GM19324 (cell line): ENCODE measurements at regions not wholly inside any gene's neighbourhood (a gene's known extent, or its start where the extent isn't known, plus 50 kb on each side); places are given as distances from the start of the nearest gene placed in this dataset.
"Not testable (repeated sequence)": the region's sequence is repeated elsewhere in the genome, so short reads cannot be mapped to it uniquely, and the experiment has no call there.

ENCODE experiments used
- ATAC-seq: cut with Tn5 transposase; IDR thresholded peaks from one replicate; pipeline ENCODE4 v1.9.1; 2021; ENCODE audit warnings: mild to moderate bottlenecking, moderate library complexity; ENCODE audit not compliant: unreplicated experiment, low FRiP score

- no peak for ATAC-seq
These were observed 2302.5 kb downstream of the ARAP2 start for GRCh38 chr4:33941854-33942253.

- ATAC-seq: no peak
These were observed 2295.4 kb downstream of the ARAP2 start for GRCh38 chr4:33948921-33949320.

- not testable (repeated sequence) for ATAC-seq
These were observed 2290.5 kb downstream of the ARAP2 start for GRCh38 chr4:33953848-33954247.

GRCh38 chr4:33954759-33955158 lies 2289.6 kb downstream of the ARAP2 start:
- ATAC-seq: no peak

- ATAC-seq: no peak
These were observed 2284.8 kb downstream of the ARAP2 start for GRCh38 chr4:33959519-33959918.

- ATAC-seq: no peak
These were observed 2282.6 kb downstream of the ARAP2 start for GRCh38 chr4:33961761-33962160.

GRCh38 chr4:33966808-33967207 lies 2277.5 kb downstream of the ARAP2 start:
- no peak for ATAC-seq

- no peak for ATAC-seq
These were observed 2270.0 kb downstream of the ARAP2 start for GRCh38 chr4:33974270-33974669.

GRCh38 chr4:33975995-33976394 lies 2268.3 kb downstream of the ARAP2 start:
- ATAC-seq: no peak

GRCh38 chr4:33979781-33980180 lies 2264.5 kb downstream of the ARAP2 start:
- not testable (repeated sequence) for ATAC-seq

- ATAC-seq: no peak
These were observed 2264.0 kb downstream of the ARAP2 start for GRCh38 chr4:33980361-33980760.

GRCh38 chr4:33989820-33990443 lies 2254.4 kb downstream of the ARAP2 start:
- no peak for ATAC-seq

- ATAC-seq: no peak
These were observed 2248.1 kb downstream of the ARAP2 start for GRCh38 chr4:33996075-33996718.

GRCh38 chr4:33998291-33998690 lies 2246.0 kb downstream of the ARAP2 start:
- no peak for ATAC-seq

GRCh38 chr4:34000356-34000755 lies 2244.0 kb downstream of the ARAP2 start:
- ATAC-seq: no peak

- ATAC-seq: not testable (repeated sequence)
These were observed 2237.8 kb downstream of the ARAP2 start for GRCh38 chr4:34006540-34006939.

- ATAC-seq: no peak
These were observed 2234.4 kb downstream of the ARAP2 start for GRCh38 chr4:34009951-34010350.

- no peak for ATAC-seq
These were observed 2233.4 kb downstream of the ARAP2 start for GRCh38 chr4:34010751-34011519.

GRCh38 chr4:34035225-34035624 lies 2209.1 kb downstream of the ARAP2 start:
- ATAC-seq: no peak

GRCh38 chr4:34037280-34037679 lies 2207.0 kb downstream of the ARAP2 start:
- no peak for ATAC-seq

GRCh38 chr4:34039766-34040165 lies 2204.5 kb downstream of the ARAP2 start:
- no peak for ATAC-seq

GRCh38 chr4:34043131-34043530 lies 2201.2 kb downstream of the ARAP2 start:
- ATAC-seq: no peak
